Panc1 (cell line): ENCODE measurements at regions not wholly inside any gene's neighbourhood (a gene's known extent, or its start where the extent isn't known, plus 50 kb on each side); places are given as distances from the start of the nearest gene placed in this dataset.

Experiments
- ATAC-seq: fragments of 200-7000 bp; cut with Tn5 transposase; 2 replicates; pipeline ENCODE4 v1.9.1; 2020; ENCODE audit warnings: mild to moderate bottlenecking, moderate library complexity
- BruUV-seq: library from RNA; stranded (reverse); fragments of 400-500 nt; replicated peaks from 2 replicates; lab custom pipeline; 2021; lab: Mats Ljungman, UMichigan
- CTCF ChIA-PET: fragments of 300-600 bp; sonication (Branson Sonifier 250); formaldehyde crosslinking; loops from one replicate; lab custom pipeline; 2022; ENCODE audit warnings: antibody characterized with exemption; lab: Charles Lee
- POLR2A ChIA-PET: fragments of 300-600 bp; sonication (Branson Sonifier 250); formaldehyde crosslinking; loops from one replicate; lab custom pipeline; 2022; ENCODE audit warnings: antibody characterized with exemption; lab: Charles Lee
- DNase-seq: peaks from one replicate; pipeline ENCODE4 v3.0.0-alpha.2; 2010; ENCODE audit warnings: low read depth, low spot score
- H3K27ac ChIP-seq: 2 replicates; pipeline ENCODE4 v1.5.1; 2011; ENCODE audit warnings: mild to moderate bottlenecking, low read length, inconsistent platforms
- H3K27me3 ChIP-seq: fragments of 200-500 bp; sonication (Bioruptor generic); 2 replicates; pipeline ENCODE4 v1.6.0; 2014; ENCODE audit warnings: low read length, inconsistent platforms; ENCODE audit not compliant: control insufficient read depth, insufficient read depth
- H3K36me3 ChIP-seq: fragments of 200-500 bp; sonication (Bioruptor generic); 2 replicates; pipeline ENCODE4 v1.5.1; 2014; ENCODE audit warnings: inconsistent platforms, mild to moderate bottlenecking, low read length, moderate library complexity; ENCODE audit not compliant: control insufficient read depth, insufficient read depth
- H3K4me1 ChIP-seq: 2 replicates; pipeline ENCODE4 v1.5.1; 2011; ENCODE audit warnings: inconsistent platforms, mild to moderate bottlenecking, low read length, moderate library complexity; ENCODE audit not compliant: control insufficient read depth, insufficient read depth
- H3K4me3 ChIP-seq, 2 experiments: 2 replicates each; pipeline ENCODE4 v1.5.1; 2011 to 2012; ENCODE audit warnings: low read depth in 2 of 2, low read length in 2 of 2, mild to moderate bottlenecking in 2 of 2, inconsistent platforms in 1 of 2, moderate library complexity in 1 of 2
- H3K9me3 ChIP-seq: fragments of 200-500 bp; sonication (Bioruptor generic); 2 replicates; pipeline ENCODE4 v1.5.1; 2014; ENCODE audit warnings: low read depth, mild to moderate bottlenecking, inconsistent platforms, low read length, moderate library complexity; ENCODE audit not compliant: control insufficient read depth, insufficient read depth
- CTCF ChIP-seq: fragments of 450-650 bp; IDR thresholded peaks from 2 replicates; pipeline ENCODE4 v1.5.1; 2017; ENCODE audit warnings: mild to moderate bottlenecking
- POLR2AphosphoS5 ChIP-seq: IDR thresholded peaks from 2 replicates; pipeline ENCODE4 v1.6.1; 2012; ENCODE audit warnings: mild to moderate bottlenecking, low read depth, low read length, moderate library complexity
- SIN3A ChIP-seq: IDR thresholded peaks from 2 replicates; pipeline ENCODE4 v1.6.1; 2012; ENCODE audit warnings: low read depth, mild to moderate bottlenecking, low read length, moderate library complexity, borderline replicate concordance; ENCODE audit not compliant: insufficient read depth
- TCF7L2 ChIP-seq: IDR thresholded peaks from 2 replicates; pipeline ENCODE4 v1.6.1; 2011; ENCODE audit warnings: mild to moderate bottlenecking, low read depth, low read length, inconsistent platforms
- in situ Hi-C: cut with HindIII; loops from 2 replicates; pipeline ENCODE4 v1.10.0; 2016; ENCODE audit warnings: low sequenced_read_pairs, low pct_unique_long_range_greater_than_20kb
- intact Hi-C: fragments of 100-400 bp; cut with micrococcal nuclease; formaldehyde crosslinking; loops from one replicate; pipeline ENCODE4 v1.10.0; 2022; ENCODE audit not compliant: unreplicated experiment
- TF ChIP-seq, protein P1 (sequence below), 2 experiments: IDR thresholded peaks; 2 replicates each; pipeline ENCODE4 v1.6.1; 2011 to 2012; ENCODE audit warnings: low read depth in 2 of 2, control low read depth in 1 of 2, low read length in 1 of 2, mild to moderate bottlenecking in 1 of 2, moderate library complexity in 1 of 2; ENCODE audit not compliant: insufficient read depth in 1 of 2

DNA sequence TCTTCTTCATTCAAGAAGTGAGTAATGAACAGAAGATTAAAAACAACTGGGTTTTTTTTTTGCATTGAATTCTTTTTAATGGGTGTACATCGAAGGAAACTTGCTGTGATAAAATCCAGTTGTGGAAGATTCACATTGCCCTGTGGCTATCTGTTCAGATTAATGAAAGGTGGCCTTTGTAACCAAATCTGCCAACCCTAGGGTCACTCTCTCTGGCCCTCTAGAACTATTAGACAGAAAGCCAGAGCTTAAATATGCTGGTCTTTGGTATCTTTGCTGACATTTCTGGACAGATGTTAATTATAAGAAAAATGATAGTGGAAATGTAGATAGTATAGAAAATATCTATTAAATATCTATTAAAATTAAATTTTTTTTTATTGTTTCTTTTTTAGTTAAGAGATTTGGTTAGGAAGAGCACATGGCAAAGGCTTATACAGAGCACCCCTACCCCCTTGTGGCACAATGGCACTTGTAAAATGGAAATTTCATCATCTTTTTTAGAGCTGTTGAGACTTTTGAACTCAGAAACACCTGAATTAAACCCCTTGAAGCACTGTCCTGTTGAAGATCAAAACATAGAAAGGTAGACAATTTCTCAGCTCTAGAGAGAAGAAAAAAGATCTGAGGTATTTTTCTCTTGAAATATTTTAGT lies 572.5 kb downstream of the PKHD1 start:
- BruUV-seq: no TSS peak
- Histone ChIP-seq H3K4me3 (no peak overlapping the region), H3K4me1 (no peaks in the 10 kb centered on the region), H3K27me3 (no peaks in the 10 kb centered on the region), H3K9me3 (no peaks in the 10 kb centered on the region), H3K36me3 (no peaks in the 10 kb centered on the region), H3K27ac (no peak overlapping the region)
- in situ Hi-C loops: no loop called here
- no peak for TF ChIP-seq POLR2AphosphoS5
- no peak for TF ChIP-seq SIN3A
- TF ChIP-seq TCF7L2: no peak
- no peak for TF ChIP-seq CTCF
- TF ChIP-seq, protein P1, sequence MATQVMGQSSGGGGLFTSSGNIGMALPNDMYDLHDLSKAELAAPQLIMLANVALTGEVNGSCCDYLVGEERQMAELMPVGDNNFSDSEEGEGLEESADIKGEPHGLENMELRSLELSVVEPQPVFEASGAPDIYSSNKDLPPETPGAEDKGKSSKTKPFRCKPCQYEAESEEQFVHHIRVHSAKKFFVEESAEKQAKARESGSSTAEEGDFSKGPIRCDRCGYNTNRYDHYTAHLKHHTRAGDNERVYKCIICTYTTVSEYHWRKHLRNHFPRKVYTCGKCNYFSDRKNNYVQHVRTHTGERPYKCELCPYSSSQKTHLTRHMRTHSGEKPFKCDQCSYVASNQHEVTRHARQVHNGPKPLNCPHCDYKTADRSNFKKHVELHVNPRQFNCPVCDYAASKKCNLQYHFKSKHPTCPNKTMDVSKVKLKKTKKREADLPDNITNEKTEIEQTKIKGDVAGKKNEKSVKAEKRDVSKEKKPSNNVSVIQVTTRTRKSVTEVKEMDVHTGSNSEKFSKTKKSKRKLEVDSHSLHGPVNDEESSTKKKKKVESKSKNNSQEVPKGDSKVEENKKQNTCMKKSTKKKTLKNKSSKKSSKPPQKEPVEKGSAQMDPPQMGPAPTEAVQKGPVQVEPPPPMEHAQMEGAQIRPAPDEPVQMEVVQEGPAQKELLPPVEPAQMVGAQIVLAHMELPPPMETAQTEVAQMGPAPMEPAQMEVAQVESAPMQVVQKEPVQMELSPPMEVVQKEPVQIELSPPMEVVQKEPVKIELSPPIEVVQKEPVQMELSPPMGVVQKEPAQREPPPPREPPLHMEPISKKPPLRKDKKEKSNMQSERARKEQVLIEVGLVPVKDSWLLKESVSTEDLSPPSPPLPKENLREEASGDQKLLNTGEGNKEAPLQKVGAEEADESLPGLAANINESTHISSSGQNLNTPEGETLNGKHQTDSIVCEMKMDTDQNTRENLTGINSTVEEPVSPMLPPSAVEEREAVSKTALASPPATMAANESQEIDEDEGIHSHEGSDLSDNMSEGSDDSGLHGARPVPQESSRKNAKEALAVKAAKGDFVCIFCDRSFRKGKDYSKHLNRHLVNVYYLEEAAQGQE (IDR thresholded peaks at IDR 0.05; ENCODE audit: insufficient read depth in 1 of 2, low read depth in 2 of 2, low read length in 1 of 2): no peak
- CTCF ChIA-PET: no interaction called here
- ATAC-seq (no peak), DNase-seq (no peak)
- POLR2A ChIA-PET: no interaction called here
- intact Hi-C loops: no loop called here

DNA sequence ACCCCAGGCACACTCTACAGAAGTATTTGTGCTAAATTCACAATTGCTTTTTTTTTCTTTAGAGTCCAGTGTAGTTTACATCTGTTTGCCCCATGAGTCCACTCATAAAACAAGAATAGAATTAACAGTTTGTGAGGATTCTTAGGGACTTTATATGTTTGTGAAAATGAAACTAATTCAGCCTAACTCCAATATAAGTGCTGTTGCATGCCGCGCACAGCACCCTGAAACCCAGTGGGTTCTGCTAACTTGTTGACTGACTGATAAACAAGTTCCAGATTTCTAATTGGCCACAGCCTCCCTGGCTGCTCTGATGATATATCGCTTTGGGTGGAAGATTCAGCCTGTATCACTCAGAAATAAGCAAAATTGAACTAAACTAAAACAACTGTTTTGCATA lies 561.4 kb downstream of the PKHD1 start:
- Histone ChIP-seq H3K9me3 (no peaks in the 10 kb centered on the region), H3K4me1 (no peaks in the 10 kb centered on the region), H3K36me3 (no peaks in the 10 kb centered on the region), H3K4me3 (no peak overlapping the region), H3K27me3 (no peaks in the 10 kb centered on the region), H3K27ac (no peak overlapping the region)
- intact Hi-C loops: no loop called here
- BruUV-seq: no TSS peak
- ChIA-PET CTCF (no interaction called here), POLR2A (no interaction called here)
- ATAC-seq: no peak
- in situ Hi-C loops: no loop called here
- no peak for DNase-seq
- TF ChIP-seq POLR2AphosphoS5 (no peak), SIN3A (no peak), CTCF (no peak), TCF7L2 (no peak)
- TF ChIP-seq, protein P1 (IDR thresholded peaks at IDR 0.05; ENCODE audit: insufficient read depth in 1 of 2, low read depth in 2 of 2, low read length in 1 of 2): no peak
